ENCODE measurements at regions not wholly inside any gene's neighbourhood (a gene's known extent, or its start where the extent isn't known, plus 50 kb on each side); places are given as distances from the start of the nearest gene placed in this dataset.
"Not testable (repeated sequence)": the region's sequence is repeated elsewhere in the genome, so short reads cannot be mapped to it uniquely, and the experiment has no call there.

DNA sequence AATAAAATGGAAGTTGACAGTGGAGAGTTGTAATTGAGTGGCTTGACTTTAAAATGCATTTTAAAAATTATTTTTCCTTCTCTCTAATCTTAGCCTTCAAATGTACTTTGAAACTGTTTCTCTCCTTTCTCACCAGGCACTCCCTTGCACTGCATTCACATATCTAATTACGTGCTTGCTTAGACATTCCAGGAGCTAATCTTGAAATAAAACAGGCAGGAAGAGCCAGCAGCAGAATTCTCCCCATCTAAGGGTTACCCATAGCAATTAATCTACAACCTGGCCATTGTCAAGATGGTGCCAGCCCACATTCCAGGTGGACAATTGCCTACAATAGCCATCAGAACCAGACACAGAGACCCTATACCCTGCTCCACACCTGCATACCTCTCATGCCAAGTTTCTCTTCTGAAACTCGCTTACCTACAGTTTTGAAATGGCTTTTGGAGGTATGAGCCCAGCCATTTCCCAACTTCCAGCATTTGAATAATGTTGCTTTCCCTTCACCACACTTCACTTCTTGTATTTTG is 167.6 kb upstream of the GJE1 start:
- H3K4me1 ChIP-seq (ENCODE audit: control insufficient read depth, insufficient read depth, low read length), result no peaks in the 10 kb centered on the region
- no peak overlapping the region for H3K27ac ChIP-seq (ENCODE audit: low read depth, low read length)
- no peak overlapping the region for H3K9ac ChIP-seq (ENCODE audit: low read length)
- no peaks in the 10 kb centered on the region for H3K27me3 ChIP-seq (ENCODE audit: control insufficient read depth, insufficient read depth, low read length)
- no peak overlapping the region for H3K4me3 ChIP-seq (ENCODE audit: low read length)
- H3K36me3 ChIP-seq (ENCODE audit: control insufficient read depth, insufficient read depth, low read length), result no peaks in the 10 kb centered on the region

DNA sequence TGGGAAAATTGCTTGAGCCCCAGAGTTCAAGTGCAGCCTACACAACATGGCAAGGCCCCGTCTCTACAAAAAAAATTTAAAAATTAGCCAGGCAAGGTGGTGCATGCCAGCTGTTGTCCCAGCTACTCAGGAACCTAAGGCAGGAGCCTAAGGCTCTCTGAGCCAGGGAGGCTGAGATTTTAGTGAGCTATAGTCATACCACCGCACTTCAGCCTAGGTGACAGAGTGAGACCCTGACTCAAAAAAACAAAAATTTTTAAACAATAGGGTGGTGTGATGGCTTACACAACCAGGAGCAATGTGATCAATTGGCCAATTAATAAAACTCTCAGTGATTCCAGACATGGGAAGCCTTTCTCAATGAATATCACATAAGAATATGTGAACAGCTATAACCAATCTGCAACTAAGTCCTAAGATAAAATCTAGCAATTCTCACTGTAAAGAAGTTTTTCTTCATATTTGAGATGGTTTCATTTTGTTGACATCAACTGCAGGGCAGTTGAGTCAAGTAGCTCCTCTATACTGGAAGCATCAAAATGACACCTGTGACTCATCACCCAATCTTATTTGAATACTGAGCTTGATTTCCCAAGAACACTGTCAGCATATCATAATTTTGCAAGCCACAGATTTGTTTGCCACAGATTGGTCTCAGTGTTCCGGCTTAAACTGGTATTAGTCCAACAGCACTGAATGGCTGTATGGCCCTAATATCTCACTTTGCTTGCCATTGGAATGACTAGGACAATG is 169.0 kb upstream of the GJE1 start:
- Histone ChIP-seq H3K9ac (ENCODE audit: low read length) (no peak overlapping the region), H3K4me3 (ENCODE audit: low read length) (no peak overlapping the region), H3K36me3 (ENCODE audit: control insufficient read depth, insufficient read depth, low read length) (no peaks in the 10 kb centered on the region), H3K27ac (ENCODE audit: low read depth, low read length) (no peak overlapping the region), H3K27me3 (ENCODE audit: control insufficient read depth, insufficient read depth, low read length) (no peaks in the 10 kb centered on the region), H3K4me1 (ENCODE audit: control insufficient read depth, insufficient read depth, low read length) (no peaks in the 10 kb centered on the region)

- no peak overlapping the region for H3K9ac ChIP-seq (ENCODE audit: low read length)
Observed at GRCh38 chr6:141957271-141957670, 175.5 kb upstream of the GJE1 start.

DNA sequence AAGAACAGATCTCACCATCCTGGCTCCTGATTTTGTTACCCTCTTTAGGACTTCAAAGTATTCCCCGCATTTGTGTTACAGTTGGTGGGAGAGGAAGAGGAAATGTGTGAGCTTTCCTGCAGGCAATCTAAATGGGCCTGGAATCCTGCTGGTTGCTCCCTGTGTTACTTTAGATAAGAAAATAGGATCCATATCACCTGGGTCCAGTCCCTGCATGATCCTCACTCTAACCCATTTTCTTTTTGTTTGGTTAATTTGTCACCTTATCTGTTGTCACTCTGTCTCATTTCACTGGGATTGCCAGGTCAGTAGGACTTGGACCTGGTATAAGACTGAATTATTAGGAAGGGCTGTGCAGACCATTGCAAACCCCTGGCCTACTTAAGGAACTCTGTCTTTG is 175.9 kb upstream of the GJE1 start:
- H3K4me1 ChIP-seq (ENCODE audit: control insufficient read depth, insufficient read depth, low read length), result no peaks in the 10 kb centered on the region
- no peaks in the 10 kb centered on the region for H3K36me3 ChIP-seq (ENCODE audit: control insufficient read depth, insufficient read depth, low read length)
- no peaks in the 10 kb centered on the region for H3K27me3 ChIP-seq (ENCODE audit: control insufficient read depth, insufficient read depth, low read length)
- no peak overlapping the region for H3K27ac ChIP-seq (ENCODE audit: low read depth, low read length)
- H3K9ac ChIP-seq (ENCODE audit: low read length), result no peak overlapping the region
- no peak overlapping the region for H3K4me3 ChIP-seq (ENCODE audit: low read length)

More at GRCh38 chr6:141957271-141957670, 175.5 kb upstream of the GJE1 start:
- Histone ChIP-seq H3K27me3 (ENCODE audit: control insufficient read depth, insufficient read depth, low read length) (no peaks in the 10 kb centered on the region), H3K4me1 (ENCODE audit: control insufficient read depth, insufficient read depth, low read length) (no peaks in the 10 kb centered on the region), H3K4me3 (ENCODE audit: low read length) (no peak overlapping the region), H3K27ac (ENCODE audit: low read depth, low read length) (no peak overlapping the region), H3K36me3 (ENCODE audit: control insufficient read depth, insufficient read depth, low read length) (no peaks in the 10 kb centered on the region)

GRCh38 chr6:141956046-141956761 is 176.5 kb upstream of the GJE1 start:
- Histone ChIP-seq H3K36me3 (ENCODE audit: control insufficient read depth, insufficient read depth, low read length) (no peaks in the 10 kb centered on the region), H3K4me1 (ENCODE audit: control insufficient read depth, insufficient read depth, low read length) (no peaks in the 10 kb centered on the region), H3K4me3 (ENCODE audit: low read length) (no peak overlapping the region)

GRCh38 chr6:141953072-141953471 is 179.7 kb upstream of the GJE1 start:
- Histone ChIP-seq H3K9ac (ENCODE audit: low read length) (no peak overlapping the region), H3K36me3 (ENCODE audit: control insufficient read depth, insufficient read depth, low read length) (no peaks in the 10 kb centered on the region), H3K4me1 (ENCODE audit: control insufficient read depth, insufficient read depth, low read length) (no peaks in the 10 kb centered on the region), H3K27ac (ENCODE audit: low read depth, low read length) (no peak overlapping the region), H3K27me3 (ENCODE audit: control insufficient read depth, insufficient read depth, low read length) (no peaks in the 10 kb centered on the region), H3K4me3 (ENCODE audit: low read length) (no peak overlapping the region)

More at GRCh38 chr6:141956046-141956761, 176.5 kb upstream of the GJE1 start:
- Histone ChIP-seq H3K9ac (ENCODE audit: low read length) (no peak overlapping the region), H3K27me3 (ENCODE audit: control insufficient read depth, insufficient read depth, low read length) (no peaks in the 10 kb centered on the region), H3K27ac (ENCODE audit: low read depth, low read length) (no peak overlapping the region)

DNA sequence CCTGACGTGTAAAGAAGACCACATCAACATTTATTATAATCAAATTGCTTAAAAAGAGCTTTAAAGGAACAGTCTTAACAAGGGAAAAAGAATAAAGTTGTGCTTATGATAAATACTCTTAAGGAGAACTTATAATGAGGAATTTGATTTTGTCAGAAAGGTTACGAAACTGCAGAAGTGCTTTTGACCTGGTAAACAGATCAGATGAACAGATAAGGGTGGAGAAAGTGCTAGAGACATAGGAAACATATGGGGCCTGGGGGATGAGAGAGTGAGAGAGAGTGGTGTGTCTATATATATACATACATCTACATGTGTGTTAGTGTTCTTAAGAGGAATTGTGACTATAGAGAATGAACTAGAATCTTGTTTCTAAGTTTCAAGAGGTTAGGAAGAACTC is 186.2 kb upstream of the GJE1 start:
- Histone ChIP-seq H3K27me3 (ENCODE audit: control insufficient read depth, insufficient read depth, low read length) (no peaks in the 10 kb centered on the region), H3K9ac (ENCODE audit: low read length) (no peak overlapping the region), H3K4me3 (ENCODE audit: low read length) (no peak overlapping the region), H3K27ac (ENCODE audit: low read depth, low read length) (no peak overlapping the region), H3K36me3 (ENCODE audit: control insufficient read depth, insufficient read depth, low read length) (no peaks in the 10 kb centered on the region), H3K4me1 (ENCODE audit: control insufficient read depth, insufficient read depth, low read length) (no peaks in the 10 kb centered on the region)

DNA sequence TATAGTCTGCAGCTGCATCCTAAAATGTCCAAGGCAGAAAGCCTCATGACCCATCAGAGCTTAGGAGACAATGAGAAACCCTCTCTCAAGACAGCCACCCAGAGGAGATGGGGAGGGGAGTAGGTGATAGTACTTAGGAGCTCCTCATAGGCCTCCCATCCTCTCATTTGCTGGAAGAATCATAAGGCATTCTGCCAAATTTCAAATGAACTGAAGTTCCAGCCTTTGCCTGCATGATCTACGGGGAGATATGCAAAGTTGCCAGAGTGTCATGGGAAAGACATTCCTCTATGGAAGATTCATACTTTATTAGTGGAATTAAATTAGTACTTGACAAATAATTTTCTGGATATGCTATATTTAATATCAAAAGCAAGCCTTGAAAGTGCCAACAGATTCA is 194.1 kb upstream of the GJE1 start:
- Histone ChIP-seq H3K27ac (ENCODE audit: low read depth, low read length) (no peak overlapping the region), H3K36me3 (ENCODE audit: control insufficient read depth, insufficient read depth, low read length) (no peaks in the 10 kb centered on the region), H3K4me3 (ENCODE audit: low read length) (no peak overlapping the region), H3K27me3 (ENCODE audit: control insufficient read depth, insufficient read depth, low read length) (no peaks in the 10 kb centered on the region), H3K4me1 (ENCODE audit: control insufficient read depth, insufficient read depth, low read length) (no peaks in the 10 kb centered on the region), H3K9ac (ENCODE audit: low read length) (no peak overlapping the region)

DNA sequence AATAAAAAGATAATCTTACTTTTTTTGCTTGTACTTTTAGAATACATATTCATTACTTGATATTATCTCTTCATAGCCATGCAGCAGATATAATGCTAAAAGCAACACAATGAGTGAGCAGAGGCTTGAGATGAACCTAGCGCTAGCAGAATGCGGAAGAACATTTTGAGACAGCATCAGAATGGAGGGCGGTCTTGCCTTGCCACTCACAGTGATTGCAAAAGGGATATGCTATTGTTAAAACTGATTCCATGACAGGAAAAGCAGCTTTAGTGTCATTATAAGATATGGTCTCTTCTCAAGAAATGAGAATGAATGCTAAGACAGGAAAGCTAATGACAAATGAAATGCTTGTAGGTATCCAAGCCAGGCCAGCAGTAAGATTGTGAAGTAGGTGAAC is 200.0 kb upstream of the GJE1 start:
- no peaks in the 10 kb centered on the region for H3K4me1 ChIP-seq (ENCODE audit: control insufficient read depth, insufficient read depth, low read length)
- H3K9ac ChIP-seq (ENCODE audit: low read length), result no peak overlapping the region
- no peak overlapping the region for H3K4me3 ChIP-seq (ENCODE audit: low read length)
- no peaks in the 10 kb centered on the region for H3K27me3 ChIP-seq (ENCODE audit: control insufficient read depth, insufficient read depth, low read length)
- H3K36me3 ChIP-seq (ENCODE audit: control insufficient read depth, insufficient read depth, low read length), result no peaks in the 10 kb centered on the region
- no peak overlapping the region for H3K27ac ChIP-seq (ENCODE audit: low read depth, low read length)

DNA sequence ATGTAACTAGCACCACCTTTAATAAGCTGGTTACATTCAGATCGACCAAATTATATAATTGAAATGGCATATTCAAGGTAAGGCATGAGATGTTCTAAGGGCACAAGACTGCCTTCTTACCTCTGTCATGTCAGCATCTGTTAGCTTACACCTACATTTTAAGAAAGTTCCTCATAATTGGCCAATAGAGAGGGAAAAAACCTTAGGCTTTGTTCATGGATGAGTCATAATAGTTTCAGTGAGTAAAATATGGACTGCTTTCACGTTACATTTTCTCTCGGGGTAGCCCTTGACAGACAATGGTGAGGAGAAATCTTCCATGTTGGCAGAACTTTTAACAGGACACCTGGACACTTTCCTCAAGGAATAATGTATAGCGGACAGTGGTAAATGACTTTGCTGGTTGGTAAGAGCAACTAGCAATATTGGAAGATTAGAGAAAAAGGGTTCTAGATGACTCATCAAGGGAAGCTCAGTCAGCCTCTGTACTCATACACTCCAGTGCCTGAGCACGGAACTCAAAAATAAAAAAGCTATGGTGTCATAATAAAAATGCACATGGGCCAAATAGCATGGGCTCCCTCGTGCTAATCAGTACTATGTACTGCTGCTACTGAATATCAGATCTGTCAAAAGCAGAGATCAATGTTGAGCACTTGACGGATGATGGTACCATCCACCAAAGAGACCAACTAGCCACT is 206.4 kb upstream of the GJE1 start:
- not testable (repeated sequence) for H3K36me3 ChIP-seq (ENCODE audit: control insufficient read depth, insufficient read depth, low read length); H3K4me3 ChIP-seq (ENCODE audit: low read length); H3K4me1 ChIP-seq (ENCODE audit: control insufficient read depth, insufficient read depth, low read length); H3K9ac ChIP-seq (ENCODE audit: low read length); H3K27me3 ChIP-seq (ENCODE audit: control insufficient read depth, insufficient read depth, low read length); H3K27ac ChIP-seq (ENCODE audit: low read depth, low read length)

DNA sequence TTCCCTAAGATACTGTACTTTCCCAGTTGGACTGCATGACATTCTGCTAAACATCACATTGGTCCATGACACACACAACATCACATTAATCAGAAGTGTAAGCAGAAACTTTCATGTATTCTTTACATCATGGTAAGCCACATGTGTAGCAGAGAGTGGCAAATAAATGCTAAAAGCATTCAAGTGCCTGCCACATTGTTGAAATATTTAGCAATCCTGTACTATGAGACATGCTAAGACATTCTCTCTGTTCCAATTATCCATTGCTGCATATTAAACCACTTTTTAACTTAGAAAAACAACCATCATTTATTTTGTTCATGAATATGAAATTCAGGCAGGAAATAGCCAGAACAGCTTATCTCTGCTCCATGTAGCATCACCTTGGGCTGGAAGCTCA is 207.7 kb upstream of the GJE1 start:
- Histone ChIP-seq H3K27me3 (ENCODE audit: control insufficient read depth, insufficient read depth, low read length) (no peaks in the 10 kb centered on the region), H3K36me3 (ENCODE audit: control insufficient read depth, insufficient read depth, low read length) (no peaks in the 10 kb centered on the region), H3K9ac (ENCODE audit: low read length) (no peak overlapping the region)

DNA sequence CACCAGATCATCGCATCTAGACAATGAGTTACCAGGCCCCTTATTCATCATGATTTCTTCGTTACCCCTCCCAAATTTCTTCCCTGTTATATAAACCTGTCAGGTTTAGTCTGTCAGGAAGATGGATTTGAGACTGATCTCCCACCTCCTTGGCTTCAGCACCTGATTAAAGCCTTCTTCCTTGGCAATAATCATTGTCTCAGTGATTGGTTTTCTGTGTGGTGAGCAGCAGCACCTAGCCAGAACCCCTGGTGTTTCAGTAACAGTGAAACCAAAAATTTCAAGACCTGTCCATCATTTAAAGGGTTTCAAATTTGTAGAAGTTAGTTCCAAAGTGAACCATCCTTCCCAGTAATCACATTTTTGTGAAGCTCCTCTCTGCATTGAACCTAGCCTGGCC is 209.8 kb upstream of the GJE1 start:
- Histone ChIP-seq H3K4me1 (ENCODE audit: control insufficient read depth, insufficient read depth, low read length) (no peaks in the 10 kb centered on the region), H3K9ac (ENCODE audit: low read length) (no peak overlapping the region), H3K27me3 (ENCODE audit: control insufficient read depth, insufficient read depth, low read length) (no peaks in the 10 kb centered on the region), H3K4me3 (ENCODE audit: low read length) (no peak overlapping the region), H3K36me3 (ENCODE audit: control insufficient read depth, insufficient read depth, low read length) (no peaks in the 10 kb centered on the region), H3K27ac (ENCODE audit: low read depth, low read length) (no peak overlapping the region)

More for the DNA sequence above, 207.7 kb upstream of the GJE1 start:
- no peak overlapping the region for H3K27ac ChIP-seq (ENCODE audit: low read depth, low read length)
- no peak overlapping the region for H3K4me3 ChIP-seq (ENCODE audit: low read length)
- H3K4me1 ChIP-seq (ENCODE audit: control insufficient read depth, insufficient read depth, low read length), result no peaks in the 10 kb centered on the region

All from rectal smooth muscle tissue (tissue), 1 donor.